Lower leg skin (tissue), 3 donors: ENCODE measurements at regions not wholly inside any gene's neighbourhood (a gene's known extent, or its start where the extent isn't known, plus 50 kb on each side); places are given as distances from the start of the nearest gene placed in this dataset.

ENCODE experiments used
- POLR2A ChIP-seq, 2 donors: fragments of 450-650 bp; IDR thresholded peaks; one replicate each; pipeline ENCODE4 v1.6.1; 2016 to 2017; ENCODE audit warnings: antibody characterized with exemption in 2 of 2, mild to moderate bottlenecking in 1 of 2, moderate library complexity in 1 of 2
- TF ChIP-seq, protein P1 (sequence below), 3 donors: fragments of 450-650 bp; IDR thresholded peaks; one replicate each; pipeline ENCODE4 v1.5.1; 2016; ENCODE audit warnings: antibody characterized with exemption in 3 of 3, mild to moderate bottlenecking in 3 of 3, moderate library complexity in 2 of 3

DNA sequence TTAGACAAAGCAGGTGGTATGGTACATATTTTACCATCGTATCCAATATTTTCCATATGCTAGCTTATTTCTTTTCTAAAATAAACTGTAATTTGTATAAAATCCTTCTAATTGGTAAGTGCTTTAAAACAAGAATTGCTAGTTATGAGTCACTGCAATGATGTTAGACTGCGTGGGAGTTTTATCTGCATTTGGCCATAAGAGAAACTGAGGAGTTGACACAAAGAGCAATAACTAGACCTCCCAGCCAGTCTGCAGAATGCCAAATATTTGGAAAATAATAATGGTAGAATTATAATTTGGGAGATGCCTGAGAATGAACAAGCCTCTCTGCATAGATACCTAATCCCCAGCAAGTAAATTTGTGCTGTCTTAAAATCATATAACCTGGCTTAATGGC lies 61.7 kb upstream of the PTPRR start:
- TF ChIP-seq, protein P1, sequence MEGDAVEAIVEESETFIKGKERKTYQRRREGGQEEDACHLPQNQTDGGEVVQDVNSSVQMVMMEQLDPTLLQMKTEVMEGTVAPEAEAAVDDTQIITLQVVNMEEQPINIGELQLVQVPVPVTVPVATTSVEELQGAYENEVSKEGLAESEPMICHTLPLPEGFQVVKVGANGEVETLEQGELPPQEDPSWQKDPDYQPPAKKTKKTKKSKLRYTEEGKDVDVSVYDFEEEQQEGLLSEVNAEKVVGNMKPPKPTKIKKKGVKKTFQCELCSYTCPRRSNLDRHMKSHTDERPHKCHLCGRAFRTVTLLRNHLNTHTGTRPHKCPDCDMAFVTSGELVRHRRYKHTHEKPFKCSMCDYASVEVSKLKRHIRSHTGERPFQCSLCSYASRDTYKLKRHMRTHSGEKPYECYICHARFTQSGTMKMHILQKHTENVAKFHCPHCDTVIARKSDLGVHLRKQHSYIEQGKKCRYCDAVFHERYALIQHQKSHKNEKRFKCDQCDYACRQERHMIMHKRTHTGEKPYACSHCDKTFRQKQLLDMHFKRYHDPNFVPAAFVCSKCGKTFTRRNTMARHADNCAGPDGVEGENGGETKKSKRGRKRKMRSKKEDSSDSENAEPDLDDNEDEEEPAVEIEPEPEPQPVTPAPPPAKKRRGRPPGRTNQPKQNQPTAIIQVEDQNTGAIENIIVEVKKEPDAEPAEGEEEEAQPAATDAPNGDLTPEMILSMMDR (IDR thresholded peaks at IDR 0.05): no peak
- no peak for TF ChIP-seq POLR2A (IDR thresholded peaks at IDR 0.05)
